Liver (tissue), 8 donors: ENCODE measurements at regions not wholly inside any gene's neighbourhood (a gene's known extent, or its start where the extent isn't known, plus 50 kb on each side); places are given as distances from the start of the nearest gene placed in this dataset.

Experiments
- DNase-seq: peaks from one replicate; pipeline ENCODE4 v3.0.0-alpha.2; 2017; ENCODE audit warnings: low spot score
- H3K27ac ChIP-seq, 2 donors: one replicate each; pipeline ENCODE4 v1.7.0; 2013; ENCODE audit warnings: inconsistent platforms in 2 of 2, low read length in 2 of 2, control low read depth in 1 of 2, low read depth in 1 of 2, mild to moderate bottlenecking in 1 of 2
- H3K27me3 ChIP-seq, 4 donors: one replicate each; pipeline versions ENCODE4 v1.6.1 to v1.7.0; 2013; ENCODE audit warnings: low read length in 3 of 4, inconsistent platforms in 1 of 4, mild to moderate bottlenecking in 1 of 4, moderate library complexity in 1 of 4; ENCODE audit not compliant: control insufficient read depth in 4 of 4, insufficient read depth in 4 of 4
- H3K36me3 ChIP-seq, 4 donors: one replicate each; pipeline versions ENCODE4 v1.6.1 to v1.7.0; 2013; ENCODE audit warnings: low read length in 3 of 4, mild to moderate bottlenecking in 3 of 4, low read depth in 1 of 4, moderate library complexity in 1 of 4; ENCODE audit not compliant: control insufficient read depth in 4 of 4, insufficient read depth in 3 of 4
- H3K4me1 ChIP-seq, 4 donors: one replicate each; pipeline versions ENCODE4 v1.6.1 to v1.7.0; 2013; ENCODE audit warnings: low read length in 3 of 4, mild to moderate bottlenecking in 3 of 4, moderate library complexity in 1 of 4; ENCODE audit not compliant: control insufficient read depth in 4 of 4, insufficient read depth in 4 of 4
- H3K4me3 ChIP-seq, 3 donors: one replicate each; pipeline versions ENCODE4 v1.6.1 to v1.7.0; 2013; ENCODE audit warnings: low read length in 3 of 3, control low read depth in 1 of 3, low read depth in 1 of 3, mild to moderate bottlenecking in 1 of 3
- H3K9ac ChIP-seq, 2 donors: one replicate each; pipeline ENCODE4 v1.7.0; 2013; ENCODE audit warnings: low read length in 2 of 2, mild to moderate bottlenecking in 2 of 2, moderate library complexity in 2 of 2, control low read depth in 1 of 2, low read depth in 1 of 2
- H3K9me3 ChIP-seq, 4 donors: one replicate each; pipeline versions ENCODE4 v1.6.1 to v1.7.0; 2013; ENCODE audit warnings: low read length in 3 of 4; ENCODE audit not compliant: control insufficient read depth in 4 of 4
- ATF3 ChIP-seq: IDR thresholded peaks from 2 replicates; pipeline ENCODE4 v1.6.1; 2016; ENCODE audit warnings: antibody characterized with exemption
- CTCF ChIP-seq: fragments of 150-350 bp; IDR thresholded peaks from 2 replicates; pipeline ENCODE4 v1.5.1; 2017; ENCODE audit warnings: improper control_type of control experiment, low read depth, low read length; ENCODE audit not compliant: missing input control
- EGR1 ChIP-seq, 2 donors: IDR thresholded peaks; 2 replicates each; pipeline ENCODE4 v1.6.1; 2016 to 2018; ENCODE audit warnings: antibody characterized with exemption in 2 of 2, low read depth in 2 of 2
- FOXA1 ChIP-seq: IDR thresholded peaks from 2 replicates; pipeline ENCODE4 v1.6.1; 2016; ENCODE audit warnings: antibody characterized with exemption
- HNF4A ChIP-seq, 2 donors: conservative IDR thresholded peaks; 2 replicates each; pipeline ENCODE4 v1.6.1; 2016; ENCODE audit warnings: antibody characterized with exemption in 2 of 2, mild to moderate bottlenecking in 2 of 2
- HNF4G ChIP-seq: IDR thresholded peaks from 2 replicates; pipeline ENCODE4 v1.6.1; 2016; ENCODE audit warnings: antibody characterized with exemption
- JUND ChIP-seq, 2 donors: IDR thresholded peaks; 2 replicates each; pipeline ENCODE4 v1.6.1; 2016; ENCODE audit warnings: antibody characterized with exemption in 2 of 2
- MAX ChIP-seq: IDR thresholded peaks from 2 replicates; pipeline ENCODE4 v1.6.1; 2016; ENCODE audit warnings: antibody characterized with exemption
- NR2F2 ChIP-seq: IDR thresholded peaks from 2 replicates; pipeline ENCODE4 v1.6.1; 2016; ENCODE audit warnings: antibody characterized with exemption
- RAD21 ChIP-seq, 2 donors: IDR thresholded peaks; 2 replicates each; pipeline ENCODE4 v1.6.1; 2016; ENCODE audit warnings: antibody characterized with exemption in 2 of 2, mild to moderate bottlenecking in 2 of 2
- REST ChIP-seq: IDR thresholded peaks from 2 replicates; pipeline ENCODE4 v1.6.1; 2016; ENCODE audit warnings: antibody characterized with exemption, mild to moderate bottlenecking
- RXRA ChIP-seq, 2 donors: IDR thresholded peaks; 2 replicates each; pipeline ENCODE4 v1.6.1; 2017 to 2018; ENCODE audit warnings: antibody characterized with exemption in 2 of 2, mild to moderate bottlenecking in 1 of 2
- TAF1 ChIP-seq: conservative IDR thresholded peaks from 2 replicates; pipeline ENCODE4 v1.6.1; 2016; ENCODE audit warnings: antibody characterized with exemption, mild to moderate bottlenecking
- YY1 ChIP-seq: IDR thresholded peaks from 2 replicates; pipeline ENCODE4 v1.6.1; 2016; ENCODE audit warnings: antibody characterized with exemption, mild to moderate bottlenecking
- WGBS: extraction: QIAGEN DNeasy Blood & Tissue Kit; methylation state at CpG from one replicate; pipeline ENCODE4 v1.1.7; 2013; 5-methylcytosine and 5-hydroxymethylcytosine counted together
- donor health status: healthy.
- donor health status: healthy.
- donor health status: healthy.
- donor health status: healthy.
- donor health status: healthy.

GRCh38 chr6:44554861-44555260 lies 167.4 kb downstream of the CDC5L start:
- no peak for DNase-seq

GRCh38 chr6:44556046-44556445 lies 168.5 kb downstream of the CDC5L start:
- Histone ChIP-seq H3K4me3 (no peak overlapping the region), H3K27ac (no peak overlapping the region), H3K9ac (no peak overlapping the region), H3K9me3 (no peaks in the 10 kb centered on the region), H3K27me3 (peaks cover 0 to 7% (median 0%) of the 10 kb centered on the region in 4 donors), H3K36me3 (no peaks in the 10 kb centered on the region), H3K4me1 (no peaks in the 10 kb centered on the region)
- 84% methylated on average over 1 of the region's 1 CpG for WGBS
- DNase-seq = no peak
- TF ChIP-seq REST = no peak
- TF ChIP-seq MAX = no peak
- no peak for TF ChIP-seq TAF1
- TF ChIP-seq EGR1 (IDR thresholded peaks at IDR 0.05; ENCODE audit: low read depth in 2 of 2) = no peak
- TF ChIP-seq YY1 = no peak
- TF ChIP-seq RXRA (IDR thresholded peaks at IDR 0.05) = no peak
- no peak for TF ChIP-seq HNF4A (conservative IDR thresholded peaks at IDR 0.05)
- no peak for TF ChIP-seq NR2F2

More at GRCh38 chr6:44554861-44555260, 167.4 kb downstream of the CDC5L start:
- no peaks in the 10 kb centered on the region for H3K9me3 ChIP-seq
- no peaks in the 10 kb centered on the region for H3K4me1 ChIP-seq
- peaks cover 0 to 5% (median 0%) of the 10 kb centered on the region in 4 donors for H3K27me3 ChIP-seq
- TF ChIP-seq HNF4A (conservative IDR thresholded peaks at IDR 0.05) (no peak), HNF4G (no peak), EGR1 (IDR thresholded peaks at IDR 0.05; ENCODE audit: low read depth in 2 of 2) (no peak), CTCF (no peak), YY1 (no peak), NR2F2 (no peak), RAD21 (IDR thresholded peaks at IDR 0.05) (no peak), FOXA1 (no peak), JUND (IDR thresholded peaks at IDR 0.05) (no peak), ATF3 (no peak), MAX (no peak), RXRA (IDR thresholded peaks at IDR 0.05) (no peak), REST (no peak)
- WGBS = 84% methylated on average over 7 of the region's 7 CpGs
- no peak overlapping the region for H3K27ac ChIP-seq
- H3K4me3 ChIP-seq = no peak overlapping the region
- no peak overlapping the region for H3K9ac ChIP-seq
- H3K36me3 ChIP-seq = no peaks in the 10 kb centered on the region
